GM12891 (cell line): ENCODE measurements at regions not wholly inside any gene's neighbourhood (a gene's known extent, or its start where the extent isn't known, plus 50 kb on each side); places are given as distances from the start of the nearest gene placed in this dataset.

Source experiments
- POLR2A ChIP-seq: IDR thresholded peaks from 2 replicates; pipeline ENCODE4 v1.6.1; 2011; ENCODE audit warnings: low read depth, low read length, control low read depth
- POLR2AphosphoS5 ChIP-seq: IDR thresholded peaks from 2 replicates; pipeline ENCODE4 v1.6.1; 2011; ENCODE audit warnings: low read depth, low read length, control low read depth
- POU2F2 ChIP-seq: IDR thresholded peaks from 2 replicates; pipeline ENCODE4 v1.6.1; 2011; ENCODE audit warnings: low read depth, mild to moderate bottlenecking, control low read depth, low read length, moderate library complexity

DNA sequence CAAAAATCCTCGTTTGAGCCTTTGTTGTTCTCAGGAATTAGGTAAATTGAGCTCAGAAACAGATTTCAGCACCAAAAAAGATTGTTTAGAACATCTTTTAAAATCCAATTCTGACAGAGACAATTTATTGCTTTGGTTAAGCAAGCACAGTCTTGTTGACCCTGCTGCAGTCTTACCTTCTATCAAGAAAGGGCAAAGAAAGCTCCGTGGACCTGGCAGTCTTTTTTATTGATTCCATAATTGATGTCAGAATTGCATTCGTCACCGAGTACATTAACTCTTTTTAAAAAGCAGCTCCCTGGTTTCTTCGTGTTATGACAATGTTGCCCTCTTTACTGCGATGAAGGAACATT, 334.8 kb downstream of the FGFR2 start:
- TF ChIP-seq POLR2A (no peak), POLR2AphosphoS5 (no peak), POU2F2 (no peak)
